HUES64 (cell line): ENCODE measurements at regions not wholly inside any gene's neighbourhood (a gene's known extent, or its start where the extent isn't known, plus 50 kb on each side); places are given as distances from the start of the nearest gene placed in this dataset.

ENCODE experiments used
- H3K27ac ChIP-seq: 2 replicates; pipeline ENCODE4 v1.7.0; 2013; ENCODE audit warnings: low read depth, low read length, inconsistent platforms
- H3K27me3 ChIP-seq: 2 replicates; pipeline ENCODE4 v1.6.1; 2013; ENCODE audit warnings: mild to moderate bottlenecking, low read length; ENCODE audit not compliant: insufficient read depth
- H3K36me3 ChIP-seq: 2 replicates; pipeline ENCODE4 v1.6.1; 2013; ENCODE audit warnings: mild to moderate bottlenecking, low read length; ENCODE audit not compliant: insufficient read depth
- H3K4me1 ChIP-seq: 2 replicates; pipeline ENCODE4 v1.6.1; 2013; ENCODE audit warnings: mild to moderate bottlenecking, low read length, moderate library complexity; ENCODE audit not compliant: insufficient read depth
- H3K4me3 ChIP-seq: 2 replicates; pipeline ENCODE4 v1.5.1; 2013; ENCODE audit warnings: mild to moderate bottlenecking, low read length, moderate library complexity
- H3K9ac ChIP-seq: 2 replicates; pipeline ENCODE4 v1.6.1; 2013; ENCODE audit warnings: mild to moderate bottlenecking, low read depth, low read length
- H3K9me3 ChIP-seq: 2 replicates; pipeline ENCODE4 v1.6.1; 2013; ENCODE audit warnings: low read depth, low read length; ENCODE audit not compliant: insufficient read depth
- WGBS: fragments of 150-250, 120-280 bp; methylation state at CpG from one replicate; pipeline ENCODE4 v1.1.7; 2013; ENCODE audit warnings: missing lambda C conversion rate; 5-methylcytosine and 5-hydroxymethylcytosine counted together

- H3K27me3 ChIP-seq = peaks cover 15% of the 10 kb centered on the region
- H3K4me3 ChIP-seq = no peak overlapping the region
- no peaks in the 10 kb centered on the region for H3K9me3 ChIP-seq
- WGBS = 0% methylated on average over 1 of the region's 1 CpG
- no peaks in the 10 kb centered on the region for H3K4me1 ChIP-seq
- no peak overlapping the region for H3K27ac ChIP-seq
- H3K36me3 ChIP-seq = no peaks in the 10 kb centered on the region
- H3K9ac ChIP-seq = no peak overlapping the region
Observed at GRCh38 chr17:34499576-34499975, 79.8 kb upstream of the TMEM132E start.

GRCh38 chr17:34493917-34494316 is 85.5 kb upstream of the TMEM132E start:
- no peak overlapping the region for H3K4me3 ChIP-seq
- peaks cover 10% of the 10 kb centered on the region; the same call in 1 of the 2 replicates for H3K27me3 ChIP-seq
- 93% methylated on average over 3 of the region's 3 CpGs for WGBS

GRCh38 chr17:34487626-34488025 is 91.8 kb upstream of the TMEM132E start:
- WGBS = 52% methylated on average over 12 of the region's 12 CpGs
- no peaks in the 10 kb centered on the region for H3K9me3 ChIP-seq
- H3K9ac ChIP-seq = no peak overlapping the region
- H3K27me3 ChIP-seq = peaks cover 22% of the 10 kb centered on the region
- H3K4me3 ChIP-seq = no peak overlapping the region
- no peaks in the 10 kb centered on the region for H3K36me3 ChIP-seq
- H3K4me1 ChIP-seq = no peaks in the 10 kb centered on the region
- no peak overlapping the region for H3K27ac ChIP-seq

More at GRCh38 chr17:34493917-34494316, 85.5 kb upstream of the TMEM132E start:
- Histone ChIP-seq H3K9ac (no peak overlapping the region), H3K36me3 (no peaks in the 10 kb centered on the region), H3K27ac (no peak overlapping the region), H3K4me1 (no peaks in the 10 kb centered on the region), H3K9me3 (no peaks in the 10 kb centered on the region)

GRCh38 chr17:34486761-34487160 is 92.6 kb upstream of the TMEM132E start:
- WGBS = 79% methylated on average over 8 of the region's 8 CpGs
- no peaks in the 10 kb centered on the region for H3K4me1 ChIP-seq
- no peak overlapping the region for H3K9ac ChIP-seq
- no peaks in the 10 kb centered on the region for H3K9me3 ChIP-seq
- H3K4me3 ChIP-seq = no peak overlapping the region
- no peaks in the 10 kb centered on the region for H3K36me3 ChIP-seq
- H3K27me3 ChIP-seq = peaks cover 22% of the 10 kb centered on the region
- H3K27ac ChIP-seq = no peak overlapping the region

- 91% methylated on average over 7 of the region's 7 CpGs for WGBS
- Histone ChIP-seq H3K36me3 (no peaks in the 10 kb centered on the region), H3K27me3 (peaks cover 22% of the 10 kb centered on the region), H3K4me1 (no peaks in the 10 kb centered on the region), H3K4me3 (no peak overlapping the region), H3K9ac (no peak overlapping the region), H3K27ac (no peak overlapping the region), H3K9me3 (no peaks in the 10 kb centered on the region)
Observed at GRCh38 chr17:34485999-34486398, 93.4 kb upstream of the TMEM132E start.

- H3K36me3 ChIP-seq = no peaks in the 10 kb centered on the region
- H3K9me3 ChIP-seq = no peaks in the 10 kb centered on the region
- no peak overlapping the region for H3K9ac ChIP-seq
- peaks cover 19% of the 10 kb centered on the region for H3K27me3 ChIP-seq
- H3K4me3 ChIP-seq = no peak overlapping the region
- H3K4me1 ChIP-seq = no peaks in the 10 kb centered on the region
- 77% methylated on average over 8 of the region's 8 CpGs for WGBS
- no peak overlapping the region for H3K27ac ChIP-seq
Observed at GRCh38 chr17:34484193-34484733, 95.1 kb upstream of the TMEM132E start.

GRCh38 chr17:34482730-34483129 is 96.7 kb upstream of the TMEM132E start:
- no peak overlapping the region for H3K9ac ChIP-seq
- peaks cover 6% of the 10 kb centered on the region; the same call in 1 of the 2 replicates for H3K27me3 ChIP-seq
- no peak overlapping the region for H3K27ac ChIP-seq
- no peaks in the 10 kb centered on the region for H3K9me3 ChIP-seq
- H3K4me3 ChIP-seq = no peak overlapping the region
- H3K4me1 ChIP-seq = no peaks in the 10 kb centered on the region
- 83% methylated on average over 7 of the region's 7 CpGs for WGBS
- no peaks in the 10 kb centered on the region for H3K36me3 ChIP-seq

GRCh38 chr17:34481779-34482178 is 97.6 kb upstream of the TMEM132E start:
- Histone ChIP-seq H3K36me3 (no peaks in the 10 kb centered on the region), H3K27ac (no peak overlapping the region), H3K27me3 (no peaks in the 10 kb centered on the region), H3K4me1 (no peaks in the 10 kb centered on the region), H3K9ac (no peak overlapping the region), H3K4me3 (no peak overlapping the region), H3K9me3 (no peaks in the 10 kb centered on the region)
- 82% methylated on average over 1 of the region's 1 CpG for WGBS

GRCh38 chr17:34479371-34479770 is 100.0 kb upstream of the TMEM132E start:
- 72% methylated on average over 6 of the region's 6 CpGs for WGBS
- Histone ChIP-seq H3K9ac (no peak overlapping the region), H3K9me3 (no peaks in the 10 kb centered on the region), H3K27me3 (no peaks in the 10 kb centered on the region), H3K4me1 (no peaks in the 10 kb centered on the region), H3K4me3 (no peak overlapping the region), H3K27ac (no peak overlapping the region), H3K36me3 (no peaks in the 10 kb centered on the region)

GRCh38 chr17:34478244-34478643 is 101.1 kb upstream of the TMEM132E start:
- no peaks in the 10 kb centered on the region for H3K27me3 ChIP-seq
- H3K9ac ChIP-seq = no peak overlapping the region
- WGBS = 90% methylated on average over 3 of the region's 3 CpGs
- H3K4me1 ChIP-seq = no peaks in the 10 kb centered on the region
- H3K4me3 ChIP-seq = no peak overlapping the region
- H3K27ac ChIP-seq = no peak overlapping the region
- no peaks in the 10 kb centered on the region for H3K9me3 ChIP-seq
- no peaks in the 10 kb centered on the region for H3K36me3 ChIP-seq

GRCh38 chr17:34475296-34475695 is 104.1 kb upstream of the TMEM132E start:
- H3K36me3 ChIP-seq = no peaks in the 10 kb centered on the region
- H3K9me3 ChIP-seq = no peaks in the 10 kb centered on the region
- 95% methylated on average over 4 of the region's 4 CpGs for WGBS
- H3K4me1 ChIP-seq = no peaks in the 10 kb centered on the region
- no peak overlapping the region for H3K27ac ChIP-seq
- H3K9ac ChIP-seq = no peak overlapping the region
- H3K4me3 ChIP-seq = no peak overlapping the region
- H3K27me3 ChIP-seq = no peaks in the 10 kb centered on the region

GRCh38 chr17:34474706-34475105 is 104.7 kb upstream of the TMEM132E start:
- Histone ChIP-seq H3K4me3 (no peak overlapping the region), H3K4me1 (no peaks in the 10 kb centered on the region), H3K36me3 (no peaks in the 10 kb centered on the region), H3K9me3 (no peaks in the 10 kb centered on the region), H3K27me3 (no peaks in the 10 kb centered on the region), H3K27ac (no peak overlapping the region), H3K9ac (no peak overlapping the region)
- 65% methylated on average over 2 of the region's 2 CpGs for WGBS
